ENCODE measurements at regions not wholly inside any gene's neighbourhood (a gene's known extent, or its start where the extent isn't known, plus 50 kb on each side); places are given as distances from the start of the nearest gene placed in this dataset.
"Not testable (repeated sequence)": the region's sequence is repeated elsewhere in the genome, so short reads cannot be mapped to it uniquely, and the experiment has no call there.

- DNase-seq (ENCODE audit: extremely low read depth, insufficient read length) = no peak
- no peaks in the 10 kb centered on the region for H3K27me3 ChIP-seq (replicated peaks; ENCODE audit: control insufficient read depth, insufficient read depth, low read length)
- no peaks in the 10 kb centered on the region for H3K36me3 ChIP-seq (ENCODE audit: control insufficient read depth, insufficient read depth, low read length)
- TF ChIP-seq CTCF (IDR thresholded peaks at IDR 0.05; ENCODE audit: insufficient read depth, low read length, poor library complexity, severe bottlenecking) = no peak
- H3K4me3 ChIP-seq (replicated peaks; ENCODE audit: low read depth, low read length) = no peak overlapping the region
Measured at GRCh38 chr9:102225841-102226441, 487.5 kb upstream of the GRIN3A start.

GRCh38 chr9:102223320-102224136 is 485.1 kb upstream of the GRIN3A start:
- H3K36me3 ChIP-seq (ENCODE audit: control insufficient read depth, insufficient read depth, low read length); H3K27me3 ChIP-seq (replicated peaks; ENCODE audit: control insufficient read depth, insufficient read depth, low read length); H3K4me3 ChIP-seq (replicated peaks; ENCODE audit: low read depth, low read length); DNase-seq (ENCODE audit: extremely low read depth, insufficient read length): not testable (repeated sequence)

- no peak for TF ChIP-seq CTCF (IDR thresholded peaks at IDR 0.05; ENCODE audit: insufficient read depth, low read length, poor library complexity, severe bottlenecking)
- no peaks in the 10 kb centered on the region for H3K36me3 ChIP-seq (ENCODE audit: control insufficient read depth, insufficient read depth, low read length)
- H3K27me3 ChIP-seq (replicated peaks; ENCODE audit: control insufficient read depth, insufficient read depth, low read length) = no peaks in the 10 kb centered on the region
- H3K4me3 ChIP-seq (replicated peaks; ENCODE audit: low read depth, low read length) = no peak overlapping the region
- DNase-seq (ENCODE audit: extremely low read depth, insufficient read length) = no peak
Measured at GRCh38 chr9:102209176-102209575, 470.7 kb upstream of the GRIN3A start.

GRCh38 chr9:102206432-102206831 is 468.0 kb upstream of the GRIN3A start:
- no peak for DNase-seq (ENCODE audit: extremely low read depth, insufficient read length)
- Histone ChIP-seq H3K27me3 (replicated peaks; ENCODE audit: control insufficient read depth, insufficient read depth, low read length) (no peaks in the 10 kb centered on the region), H3K36me3 (ENCODE audit: control insufficient read depth, insufficient read depth, low read length) (no peaks in the 10 kb centered on the region), H3K4me3 (replicated peaks; ENCODE audit: low read depth, low read length) (no peak overlapping the region)
- no peak for TF ChIP-seq CTCF (IDR thresholded peaks at IDR 0.05; ENCODE audit: insufficient read depth, low read length, poor library complexity, severe bottlenecking)

- no peaks in the 10 kb centered on the region for H3K36me3 ChIP-seq (ENCODE audit: control insufficient read depth, insufficient read depth, low read length)
- H3K27me3 ChIP-seq (replicated peaks; ENCODE audit: control insufficient read depth, insufficient read depth, low read length) = no peaks in the 10 kb centered on the region
- no peak for DNase-seq (ENCODE audit: extremely low read depth, insufficient read length)
- no peak for TF ChIP-seq CTCF (IDR thresholded peaks at IDR 0.05; ENCODE audit: insufficient read depth, low read length, poor library complexity, severe bottlenecking)
- H3K4me3 ChIP-seq (replicated peaks; ENCODE audit: low read depth, low read length) = no peak overlapping the region
Measured at GRCh38 chr9:102205251-102205650, 466.8 kb upstream of the GRIN3A start.

- Histone ChIP-seq H3K36me3 (ENCODE audit: control insufficient read depth, insufficient read depth, low read length) (no peaks in the 10 kb centered on the region), H3K4me3 (replicated peaks; ENCODE audit: low read depth, low read length) (no peak overlapping the region), H3K27me3 (replicated peaks; ENCODE audit: control insufficient read depth, insufficient read depth, low read length) (no peaks in the 10 kb centered on the region)
- DNase-seq (ENCODE audit: extremely low read depth, insufficient read length) = no peak
- TF ChIP-seq CTCF (IDR thresholded peaks at IDR 0.05; ENCODE audit: insufficient read depth, low read length, poor library complexity, severe bottlenecking) = no peak
Measured at GRCh38 chr9:102202126-102202525, 463.7 kb upstream of the GRIN3A start.

Data from GM06990 (cell line).